GM06990 (cell line): ENCODE measurements at regions not wholly inside any gene's neighbourhood (a gene's known extent, or its start where the extent isn't known, plus 50 kb on each side); places are given as distances from the start of the nearest gene placed in this dataset.

Experiments
- DNase-seq: peaks from one replicate; pipeline ENCODE4 v3.0.0-alpha.2; 2011; ENCODE audit not compliant: insufficient read length; ENCODE audit errors: extremely low read depth
- H3K27me3 ChIP-seq: replicated peaks from 2 replicates; pipeline ENCODE4 v1.6.0; 2011; ENCODE audit warnings: low read length; ENCODE audit not compliant: control insufficient read depth, insufficient read depth
- H3K36me3 ChIP-seq: 2 replicates; pipeline ENCODE4 v1.5.1; 2011; ENCODE audit warnings: low read length; ENCODE audit not compliant: control insufficient read depth, insufficient read depth
- H3K4me3 ChIP-seq: replicated peaks from 2 replicates; pipeline ENCODE4 v1.5.1; 2011; ENCODE audit warnings: low read depth, mild to moderate bottlenecking, control low read depth, low read length
- CTCF ChIP-seq: IDR thresholded peaks from 2 replicates; pipeline ENCODE4 v1.5.1; 2011; ENCODE audit warnings: low read length, control low read depth, mild to moderate bottlenecking, inconsistent platforms; ENCODE audit not compliant: insufficient read depth, poor library complexity, severe bottlenecking

DNA sequence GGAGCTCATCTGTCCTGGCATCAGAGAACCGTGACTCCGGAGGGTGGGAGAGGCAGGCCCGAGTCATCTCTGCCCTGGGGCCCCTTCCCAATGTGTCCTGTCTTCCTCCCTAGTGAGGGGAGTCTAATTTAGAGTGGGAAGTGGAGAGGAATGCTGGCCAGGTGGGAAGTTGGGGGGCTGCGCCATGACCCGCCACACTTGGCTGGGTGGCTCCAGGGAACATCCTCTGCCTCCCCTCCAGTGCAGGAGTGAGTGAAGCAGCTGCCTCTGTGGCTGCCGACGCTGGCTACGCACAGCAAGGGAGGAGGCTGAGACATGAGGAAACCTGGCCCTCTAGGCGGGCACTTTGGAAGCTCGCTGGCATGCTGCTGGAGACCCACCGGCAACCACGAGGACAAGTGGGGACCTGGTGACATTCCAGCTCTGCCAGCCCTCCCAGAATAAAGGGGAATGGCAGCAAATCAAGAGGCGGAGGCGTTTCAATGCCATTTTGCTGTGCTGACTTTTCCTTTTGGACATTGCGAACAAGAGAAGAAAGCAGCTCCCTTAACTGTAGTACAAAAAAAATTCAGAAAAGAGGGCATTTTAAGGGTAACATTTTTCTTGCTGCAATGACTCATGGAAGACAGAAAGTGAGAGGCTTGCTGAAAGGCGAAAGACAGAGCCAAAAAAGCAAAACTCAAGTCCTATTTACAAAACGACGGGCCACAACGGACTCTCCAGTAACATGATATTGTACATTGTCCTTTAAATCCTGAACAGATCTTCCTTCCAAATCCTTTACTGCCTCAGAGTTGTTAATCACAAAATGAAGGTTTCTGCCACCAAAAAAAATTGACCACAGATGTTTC, 121.2 kb upstream of the PITRM1 start:
- no peak for DNase-seq
- no peak overlapping the region for H3K4me3 ChIP-seq
- H3K27me3 ChIP-seq: no peaks in the 10 kb centered on the region; the same call in 1 of the 2 replicates
- no peaks in the 10 kb centered on the region for H3K36me3 ChIP-seq
- no peak for TF ChIP-seq CTCF

DNA sequence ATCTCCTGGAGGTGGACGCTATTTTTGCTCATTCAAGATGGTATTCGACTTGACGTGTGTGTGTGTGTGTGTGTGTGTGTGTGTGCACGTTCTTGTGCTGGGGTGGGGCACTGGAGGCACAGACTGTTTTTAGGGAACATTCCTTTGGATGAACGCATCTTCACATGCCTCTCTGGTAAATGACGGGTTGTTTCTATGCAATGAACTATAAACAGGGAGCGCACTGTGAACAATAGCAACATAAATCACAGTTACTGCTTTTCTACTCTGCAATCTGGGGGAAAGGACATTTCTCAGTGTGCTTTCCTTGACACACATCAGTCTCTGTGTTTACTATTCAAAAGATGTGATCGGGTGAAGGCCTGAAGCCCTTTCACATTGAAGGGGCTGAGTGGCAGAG, 120.1 kb upstream of the PITRM1 start:
- no peak for TF ChIP-seq CTCF
- no peaks in the 10 kb centered on the region for H3K36me3 ChIP-seq
- H3K27me3 ChIP-seq: no peaks in the 10 kb centered on the region; the same call in 1 of the 2 replicates
- H3K4me3 ChIP-seq: no peak overlapping the region
- DNase-seq: no peak

GRCh38 chr10:3290550-3290949, 118.0 kb upstream of the PITRM1 start:
- no peak for TF ChIP-seq CTCF
- Histone ChIP-seq H3K27me3 (no peaks in the 10 kb centered on the region; the same call in 1 of the 2 replicates), H3K36me3 (no peaks in the 10 kb centered on the region), H3K4me3 (no peak overlapping the region)
- no peak for DNase-seq

DNA sequence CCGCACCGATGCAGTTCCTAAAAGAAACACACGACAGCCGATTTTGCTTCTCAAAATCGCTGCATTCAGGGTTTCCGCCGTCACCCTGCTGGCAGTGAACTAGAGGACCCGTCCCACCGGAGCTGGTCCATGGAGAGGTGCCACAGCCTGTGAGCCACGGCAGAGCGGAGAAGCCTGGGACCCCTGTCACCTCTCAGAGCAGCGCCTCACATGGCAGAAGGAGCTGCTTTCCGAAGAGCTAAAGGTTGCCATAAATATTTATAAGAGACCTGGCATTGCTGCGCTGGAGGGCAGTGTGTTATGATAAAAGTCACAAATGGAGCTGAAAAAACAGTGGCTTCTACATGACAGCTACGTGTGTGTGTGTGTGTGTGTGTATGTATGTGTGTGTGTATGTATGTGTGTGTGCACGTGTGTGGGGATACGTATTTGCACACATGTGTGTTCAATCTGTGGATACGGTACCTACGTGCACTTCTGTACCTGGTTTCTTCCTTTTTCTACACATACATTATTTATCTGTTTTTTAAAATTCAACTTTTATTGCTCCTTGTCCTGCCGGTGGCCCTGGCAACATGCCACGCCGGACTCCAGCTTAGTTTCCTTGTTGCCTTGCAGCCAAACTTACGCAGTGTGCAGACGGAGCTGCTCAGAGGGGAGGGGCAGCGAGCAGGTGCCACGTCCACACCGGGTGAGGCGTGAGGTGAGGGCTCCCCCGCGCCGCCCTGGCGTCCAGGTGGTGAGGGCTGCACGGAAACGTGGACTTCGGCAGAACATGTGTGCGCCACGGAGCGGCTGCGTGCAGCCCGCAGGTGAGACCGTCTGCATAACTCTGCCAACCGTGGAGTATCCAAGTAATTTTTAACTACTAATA, 115.2 kb upstream of the PITRM1 start:
- Histone ChIP-seq H3K36me3 (no peaks in the 10 kb centered on the region), H3K4me3 (no peak overlapping the region), H3K27me3 (no peaks in the 10 kb centered on the region; the same call in 1 of the 2 replicates)
- TF ChIP-seq CTCF: no peak
- no peak for DNase-seq

DNA sequence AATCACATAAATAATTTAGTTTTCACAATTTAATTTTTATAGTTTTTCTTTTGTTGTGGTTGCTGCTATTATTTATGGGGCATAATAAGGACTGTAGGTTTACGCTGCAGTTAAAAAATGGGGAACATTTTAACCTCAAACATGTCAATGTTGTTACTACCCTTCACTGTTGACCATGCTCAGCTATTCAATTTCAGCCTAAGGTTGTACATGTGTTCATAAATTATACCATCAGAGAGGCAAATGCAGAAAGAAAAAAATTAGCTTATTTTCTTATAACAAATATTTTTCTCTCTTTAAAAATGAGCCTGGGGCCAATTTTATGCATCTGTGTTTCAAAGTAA, 110.1 kb upstream of the PITRM1 start:
- H3K36me3 ChIP-seq: no peaks in the 10 kb centered on the region
- no peaks in the 10 kb centered on the region; the same call in 1 of the 2 replicates for H3K27me3 ChIP-seq
- TF ChIP-seq CTCF: no peak
- DNase-seq: no peak
- no peak overlapping the region for H3K4me3 ChIP-seq
